H9 (cell line): ENCODE measurements at regions not wholly inside any gene's neighbourhood (a gene's known extent, or its start where the extent isn't known, plus 50 kb on each side); places are given as distances from the start of the nearest gene placed in this dataset.

Source experiments
- DNase-seq: peaks from one replicate; pipeline ENCODE4 v3.0.0-alpha.2; 2017
- H2AFZ ChIP-seq: one replicate; pipeline ENCODE4 v1.6.1; 2013; ENCODE audit warnings: mild to moderate bottlenecking, low read length, control low read depth, moderate library complexity
- H2AK5ac ChIP-seq: 2 replicates; pipeline ENCODE4 v1.6.1; 2013; ENCODE audit warnings: low read length, control low read depth, mixed read lengths; ENCODE audit not compliant: insufficient read length
- H2BK120ac ChIP-seq: one replicate; pipeline ENCODE4 v1.6.1; 2013; ENCODE audit warnings: low read depth, mild to moderate bottlenecking, low read length, control low read depth, inconsistent platforms; ENCODE audit not compliant: poor library complexity, severe bottlenecking
- H2BK12ac ChIP-seq: 2 replicates; pipeline ENCODE4 v1.6.1; 2013; ENCODE audit warnings: low read length, control low read depth, mixed read lengths, low read depth; ENCODE audit not compliant: insufficient read length
- H2BK15ac ChIP-seq: 2 replicates; pipeline ENCODE4 v1.6.1; 2013; ENCODE audit warnings: low read depth, low read length, control low read depth
- H2BK20ac ChIP-seq: one replicate; pipeline ENCODE4 v1.6.1; 2013; ENCODE audit warnings: low read depth, mild to moderate bottlenecking, low read length, control low read depth, inconsistent platforms; ENCODE audit not compliant: poor library complexity, severe bottlenecking
- H2BK5ac ChIP-seq: 2 replicates; pipeline ENCODE4 v1.6.1; 2013; ENCODE audit warnings: low read length, control low read depth, mixed read lengths; ENCODE audit not compliant: insufficient read length
- H3K14ac ChIP-seq: 2 replicates; pipeline ENCODE4 v1.6.1; 2013; ENCODE audit warnings: low read length, control low read depth; ENCODE audit not compliant: insufficient read depth
- H3K18ac ChIP-seq: 2 replicates; pipeline ENCODE4 v1.6.1; 2013; ENCODE audit warnings: low read depth, mild to moderate bottlenecking, mixed read lengths, low read length, control low read depth; ENCODE audit not compliant: insufficient read length
- H3K23ac ChIP-seq: 2 replicates; pipeline ENCODE4 v1.6.1; 2013; ENCODE audit warnings: low read length, control low read depth, mixed read lengths, low read depth; ENCODE audit not compliant: insufficient read length
- H3K23me2 ChIP-seq: 2 replicates; pipeline ENCODE4 v1.6.1; 2013; ENCODE audit warnings: low read depth, mild to moderate bottlenecking, mixed read lengths, low read length, control low read depth; ENCODE audit not compliant: insufficient read length, poor library complexity, severe bottlenecking
- H3K27ac ChIP-seq: 2 replicates; pipeline ENCODE4 v1.5.1; 2013; ENCODE audit warnings: low read length, control low read depth, mixed read lengths, low read depth; ENCODE audit not compliant: insufficient read length
- H3K27me3 ChIP-seq: 2 replicates; pipeline ENCODE4 v1.6.1; 2013; ENCODE audit warnings: low read length, control low read depth, inconsistent platforms; ENCODE audit not compliant: insufficient read depth
- H3K4ac ChIP-seq: 2 replicates; pipeline ENCODE4 v1.6.1; 2013; ENCODE audit warnings: low read depth, mild to moderate bottlenecking, control low read depth, inconsistent platforms, low read length, moderate library complexity
- H3K4me1 ChIP-seq: 2 replicates; pipeline ENCODE4 v1.6.1; 2013; ENCODE audit warnings: low read length, control low read depth, inconsistent platforms; ENCODE audit not compliant: insufficient read depth
- H3K4me2 ChIP-seq: 2 replicates; pipeline ENCODE4 v1.6.1; 2013; ENCODE audit warnings: low read length, control low read depth, mixed read lengths; ENCODE audit not compliant: insufficient read length, insufficient read depth
- H3K56ac ChIP-seq: 2 replicates; pipeline ENCODE4 v1.6.1; 2013; ENCODE audit warnings: low read depth, mild to moderate bottlenecking, mixed read lengths, low read length, control low read depth; ENCODE audit not compliant: insufficient read length
- H3K79me1 ChIP-seq: 2 replicates; pipeline ENCODE4 v1.6.1; 2013; ENCODE audit warnings: low read depth, mild to moderate bottlenecking, moderate library complexity, low read length, control low read depth, inconsistent platforms; ENCODE audit not compliant: insufficient read depth, poor library complexity, severe bottlenecking
- H3K79me2 ChIP-seq: 2 replicates; pipeline ENCODE4 v1.6.1; 2013; ENCODE audit warnings: low read length, control low read depth, inconsistent platforms; ENCODE audit not compliant: insufficient read depth
- H3K9ac ChIP-seq: 2 replicates; pipeline ENCODE4 v1.6.1; 2013; ENCODE audit warnings: low read length, control low read depth, mixed read lengths; ENCODE audit not compliant: insufficient read length; ENCODE audit errors: extremely low read depth
- H3K9me3 ChIP-seq: one replicate; pipeline ENCODE4 v1.6.1; 2013; ENCODE audit warnings: low read depth, low read length, inconsistent platforms; ENCODE audit not compliant: control insufficient read depth
- H3T11ph ChIP-seq: one replicate; pipeline ENCODE4 v1.6.1; 2013; ENCODE audit warnings: mild to moderate bottlenecking, low read length, control low read depth, inconsistent platforms
- H4K20me1 ChIP-seq: one replicate; pipeline ENCODE4 v1.6.1; 2013; ENCODE audit not compliant: control insufficient read depth, insufficient read length, insufficient read depth
- H4K5ac ChIP-seq: 2 replicates; pipeline ENCODE4 v1.6.1; 2013; ENCODE audit warnings: low read depth, mild to moderate bottlenecking, mixed read lengths, low read length, control low read depth; ENCODE audit not compliant: insufficient read length
- H4K8ac ChIP-seq: replicated peaks from 2 replicates; pipeline ENCODE4 v1.6.1; 2013; ENCODE audit warnings: low read length, control low read depth, mixed read lengths, low read depth; ENCODE audit not compliant: insufficient read length
- H4K91ac ChIP-seq: 2 replicates; pipeline ENCODE4 v1.6.1; 2013; ENCODE audit warnings: low read depth, mild to moderate bottlenecking, moderate library complexity, mixed read lengths, low read length, control low read depth; ENCODE audit not compliant: insufficient read length
- H3K27ac Mint-ChIP-seq, 3 experiments: 2 replicates in 2 of 3; 3 replicates in 1 of 3; pipeline ENCODE4 v1.8.0; 2020 to 2021; ENCODE audit warnings: mixed read lengths in 3 of 3, mild to moderate bottlenecking in 1 of 3, moderate library complexity in 1 of 3
- H3K27me3 Mint-ChIP-seq: 2 replicates; pipeline ENCODE4 v1.8.0; 2021; ENCODE audit warnings: low read depth, mild to moderate bottlenecking, moderate library complexity, mixed read lengths
- H3K36me3 Mint-ChIP-seq, 3 experiments: 2 replicates in 2 of 3; 3 replicates in 1 of 3; pipeline ENCODE4 v1.8.0; 2020 to 2021; ENCODE audit warnings: low read depth in 3 of 3, mixed read lengths in 3 of 3; ENCODE audit not compliant: insufficient read depth in 1 of 3
- H3K4me1 Mint-ChIP-seq, 2 experiments: 2 replicates each; pipeline ENCODE4 v1.8.0; 2020; ENCODE audit warnings: mixed read lengths in 2 of 2
- H3K4me3 Mint-ChIP-seq, 2 experiments: 2 replicates in 1 of 2; 3 replicates in 1 of 2; pipeline ENCODE4 v1.8.0; 2020 to 2021; ENCODE audit warnings: mild to moderate bottlenecking in 2 of 2, mixed read lengths in 2 of 2, moderate library complexity in 1 of 2
- H3K9me3 Mint-ChIP-seq, 2 experiments: 2 replicates in 1 of 2; 3 replicates in 1 of 2; pipeline ENCODE4 v1.8.0; 2020; ENCODE audit warnings: mild to moderate bottlenecking in 2 of 2, mixed read lengths in 2 of 2, moderate library complexity in 1 of 2
- CTCF ChIP-seq: fragments of 200-600 bp; sonication (generic); conservative IDR thresholded peaks from 3 replicates; pipeline ENCODE4 v1.8.0; 2021; ENCODE audit warnings: antibody characterized with exemption, mild to moderate bottlenecking
- WGBS: extraction: QIAGEN DNeasy Blood & Tissue Kit; methylation state at CpG from one replicate; pipeline ENCODE4 v1.1.7; 2013; ENCODE audit warnings: missing lambda C conversion rate, low lambda C conversion rate, mixed read lengths; ENCODE audit not compliant: insufficient read length; ENCODE audit errors: extremely low coverage; 5-methylcytosine and 5-hydroxymethylcytosine counted together

GRCh38 chr4:123297836-123298235, 98.8 kb upstream of the SPRY1 start:
- Mint-ChIP-seq H3K27me3 (no peaks in the 10 kb centered on the region), H3K27ac (peak overlapping the region in 1 of 3 experiments; percentile 69; a peak in 1 of 7 replicates), H3K9me3 (no peaks in the 10 kb centered on the region; a peak in 2 of 5 replicates), H3K36me3 (peaks cover 0 to 3% (median 0%) of the 10 kb centered on the region in 3 experiments; a peak in 2 of 7 replicates), H3K4me3 (no peak overlapping the region), H3K4me1 (peaks cover 29 to 31% of the 10 kb centered on the region in 2 experiments)
- Histone ChIP-seq H3K27me3 (no peaks in the 10 kb centered on the region), H3K4ac (no peak overlapping the region), H2BK15ac (no peak overlapping the region), H2AK5ac (no peak overlapping the region), H2BK12ac (no peak overlapping the region), H3K4me2 (no peak overlapping the region), H3K9ac (no peak overlapping the region), H2AFZ (no peak overlapping the region), H4K91ac (no peak overlapping the region), H3K23me2 (no peaks in the 10 kb centered on the region), H3K79me1 (no peaks in the 10 kb centered on the region), H3K27ac (no peak overlapping the region), H3K18ac (peak overlapping the region; percentile 15), H3K23ac (no peak overlapping the region), H2BK20ac (no peak overlapping the region), H2BK120ac (no peak overlapping the region), H4K20me1 (no peaks in the 10 kb centered on the region), H4K5ac (no peak overlapping the region), H3K14ac (no peak overlapping the region), H3K4me1 (peaks cover 4% of the 10 kb centered on the region; the same call in 1 of the 2 replicates), H3K56ac (no peak overlapping the region), H2BK5ac (no peak overlapping the region), H3K79me2 (no peaks in the 10 kb centered on the region), H4K8ac (no peak overlapping the region), H3T11ph (no peak overlapping the region), H3K9me3 (no peaks in the 10 kb centered on the region)
- no CpG with 5 or more reads among the region's 2 CpGs for WGBS
- TF ChIP-seq CTCF: no peak
- DNase-seq: no peak
